HL-60 (cell line): ENCODE measurements at regions not wholly inside any gene's neighbourhood (a gene's known extent, or its start where the extent isn't known, plus 50 kb on each side); places are given as distances from the start of the nearest gene placed in this dataset.

Experiments
- DNase-seq, 2 experiments: peaks; one replicate each; pipeline ENCODE4 v3.0.0-alpha.2; 2010 to 2020; ENCODE audit warnings: low read depth in 1 of 2, low spot score in 1 of 2
- H3K27ac ChIP-seq: fragments of 250-450 bp; sonication (Bioruptor Pico); replicated peaks from 2 replicates; pipeline ENCODE4 v1.5.1; 2020; ENCODE audit warnings: mild to moderate bottlenecking, moderate library complexity
- H3K27me3 ChIP-seq: fragments of 250-450 bp; sonication (Bioruptor Pico); 2 replicates; pipeline ENCODE4 v1.5.1; 2021; ENCODE audit warnings: mild to moderate bottlenecking, moderate library complexity; ENCODE audit not compliant: insufficient read depth, poor library complexity, severe bottlenecking
- H3K4me3 ChIP-seq: replicated peaks from 2 replicates; pipeline ENCODE4 v1.5.1; 2011; ENCODE audit warnings: mild to moderate bottlenecking, control low read depth, low read length; ENCODE audit not compliant: insufficient read depth
- GABPA ChIP-seq: IDR thresholded peaks from 2 replicates; pipeline ENCODE4 v1.6.1; 2012; ENCODE audit warnings: low read depth
- POLR2AphosphoS5 ChIP-seq: IDR thresholded peaks from 2 replicates; pipeline ENCODE4 v1.6.1; 2012; ENCODE audit warnings: low read depth
- SPI1 ChIP-seq: IDR thresholded peaks from 2 replicates; pipeline ENCODE4 v1.6.1; 2012; ENCODE audit warnings: low read depth, mild to moderate bottlenecking, borderline replicate concordance
- TF ChIP-seq, protein P1 (sequence below): IDR thresholded peaks from 2 replicates; pipeline ENCODE4 v1.6.1; 2012; ENCODE audit warnings: low read depth; ENCODE audit not compliant: insufficient replicate concordance
- TF ChIP-seq, protein P2 (sequence below): IDR thresholded peaks from one replicate; pipeline ENCODE4 v1.5.1; 2011; ENCODE audit warnings: low read length, control low read depth, inconsistent platforms; ENCODE audit not compliant: insufficient read depth

DNA sequence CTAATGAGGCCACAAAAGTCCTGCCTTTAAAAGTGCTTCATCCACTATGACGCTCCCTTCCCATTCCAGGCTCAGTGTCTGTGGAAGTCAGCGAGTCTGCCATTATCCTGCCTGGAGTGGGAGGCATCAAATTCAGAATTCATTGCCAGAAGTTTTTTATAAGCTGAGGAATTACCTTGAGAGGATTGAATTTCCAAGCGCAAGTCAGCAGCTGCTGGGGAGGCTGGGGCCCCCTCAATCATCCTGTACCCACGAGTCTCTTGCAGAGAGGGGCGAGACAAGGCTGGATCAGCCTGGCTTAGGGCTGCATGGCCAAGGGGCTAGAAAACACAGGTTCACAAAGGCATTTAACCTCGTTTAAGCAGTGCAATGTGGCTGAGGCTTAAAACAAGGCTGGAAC is 170.5 kb upstream of the NOCT start:
- Histone ChIP-seq H3K27ac (no peak overlapping the region), H3K4me3 (no peak overlapping the region), H3K27me3 (peaks cover 5% of the 10 kb centered on the region)
- TF ChIP-seq, protein P1, sequence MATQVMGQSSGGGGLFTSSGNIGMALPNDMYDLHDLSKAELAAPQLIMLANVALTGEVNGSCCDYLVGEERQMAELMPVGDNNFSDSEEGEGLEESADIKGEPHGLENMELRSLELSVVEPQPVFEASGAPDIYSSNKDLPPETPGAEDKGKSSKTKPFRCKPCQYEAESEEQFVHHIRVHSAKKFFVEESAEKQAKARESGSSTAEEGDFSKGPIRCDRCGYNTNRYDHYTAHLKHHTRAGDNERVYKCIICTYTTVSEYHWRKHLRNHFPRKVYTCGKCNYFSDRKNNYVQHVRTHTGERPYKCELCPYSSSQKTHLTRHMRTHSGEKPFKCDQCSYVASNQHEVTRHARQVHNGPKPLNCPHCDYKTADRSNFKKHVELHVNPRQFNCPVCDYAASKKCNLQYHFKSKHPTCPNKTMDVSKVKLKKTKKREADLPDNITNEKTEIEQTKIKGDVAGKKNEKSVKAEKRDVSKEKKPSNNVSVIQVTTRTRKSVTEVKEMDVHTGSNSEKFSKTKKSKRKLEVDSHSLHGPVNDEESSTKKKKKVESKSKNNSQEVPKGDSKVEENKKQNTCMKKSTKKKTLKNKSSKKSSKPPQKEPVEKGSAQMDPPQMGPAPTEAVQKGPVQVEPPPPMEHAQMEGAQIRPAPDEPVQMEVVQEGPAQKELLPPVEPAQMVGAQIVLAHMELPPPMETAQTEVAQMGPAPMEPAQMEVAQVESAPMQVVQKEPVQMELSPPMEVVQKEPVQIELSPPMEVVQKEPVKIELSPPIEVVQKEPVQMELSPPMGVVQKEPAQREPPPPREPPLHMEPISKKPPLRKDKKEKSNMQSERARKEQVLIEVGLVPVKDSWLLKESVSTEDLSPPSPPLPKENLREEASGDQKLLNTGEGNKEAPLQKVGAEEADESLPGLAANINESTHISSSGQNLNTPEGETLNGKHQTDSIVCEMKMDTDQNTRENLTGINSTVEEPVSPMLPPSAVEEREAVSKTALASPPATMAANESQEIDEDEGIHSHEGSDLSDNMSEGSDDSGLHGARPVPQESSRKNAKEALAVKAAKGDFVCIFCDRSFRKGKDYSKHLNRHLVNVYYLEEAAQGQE: no peak
- TF ChIP-seq, protein P2, sequence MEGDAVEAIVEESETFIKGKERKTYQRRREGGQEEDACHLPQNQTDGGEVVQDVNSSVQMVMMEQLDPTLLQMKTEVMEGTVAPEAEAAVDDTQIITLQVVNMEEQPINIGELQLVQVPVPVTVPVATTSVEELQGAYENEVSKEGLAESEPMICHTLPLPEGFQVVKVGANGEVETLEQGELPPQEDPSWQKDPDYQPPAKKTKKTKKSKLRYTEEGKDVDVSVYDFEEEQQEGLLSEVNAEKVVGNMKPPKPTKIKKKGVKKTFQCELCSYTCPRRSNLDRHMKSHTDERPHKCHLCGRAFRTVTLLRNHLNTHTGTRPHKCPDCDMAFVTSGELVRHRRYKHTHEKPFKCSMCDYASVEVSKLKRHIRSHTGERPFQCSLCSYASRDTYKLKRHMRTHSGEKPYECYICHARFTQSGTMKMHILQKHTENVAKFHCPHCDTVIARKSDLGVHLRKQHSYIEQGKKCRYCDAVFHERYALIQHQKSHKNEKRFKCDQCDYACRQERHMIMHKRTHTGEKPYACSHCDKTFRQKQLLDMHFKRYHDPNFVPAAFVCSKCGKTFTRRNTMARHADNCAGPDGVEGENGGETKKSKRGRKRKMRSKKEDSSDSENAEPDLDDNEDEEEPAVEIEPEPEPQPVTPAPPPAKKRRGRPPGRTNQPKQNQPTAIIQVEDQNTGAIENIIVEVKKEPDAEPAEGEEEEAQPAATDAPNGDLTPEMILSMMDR: no peak
- TF ChIP-seq SPI1 (no peak), GABPA (no peak), POLR2AphosphoS5 (no peak)
- DNase-seq: no peak

DNA sequence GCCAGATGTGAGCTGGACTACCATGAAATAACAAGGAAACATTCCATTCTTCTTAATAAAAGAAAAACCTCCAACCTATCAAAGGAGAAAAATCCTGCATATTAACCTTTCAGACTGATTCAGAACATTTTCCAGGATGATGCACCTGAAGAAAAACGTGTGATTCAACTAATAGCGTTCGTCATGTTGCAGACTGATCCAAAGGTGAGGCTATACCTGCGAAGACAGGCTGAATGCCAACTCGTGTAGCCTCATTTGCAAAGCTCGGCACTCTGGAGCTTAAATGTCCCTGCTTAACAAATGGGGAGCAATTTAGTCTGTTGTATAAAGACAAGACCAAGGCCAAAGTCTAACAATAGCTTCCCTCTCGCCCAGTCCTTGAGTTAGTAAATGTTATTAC is 172.0 kb upstream of the NOCT start:
- no peak for DNase-seq
- Histone ChIP-seq H3K27ac (no peak overlapping the region), H3K4me3 (no peak overlapping the region), H3K27me3 (peaks cover 5% of the 10 kb centered on the region)
- TF ChIP-seq, protein P1: no peak
- no peak for TF ChIP-seq POLR2AphosphoS5
- no peak for TF ChIP-seq SPI1
- TF ChIP-seq, protein P2: no peak
- TF ChIP-seq GABPA: no peak

DNA sequence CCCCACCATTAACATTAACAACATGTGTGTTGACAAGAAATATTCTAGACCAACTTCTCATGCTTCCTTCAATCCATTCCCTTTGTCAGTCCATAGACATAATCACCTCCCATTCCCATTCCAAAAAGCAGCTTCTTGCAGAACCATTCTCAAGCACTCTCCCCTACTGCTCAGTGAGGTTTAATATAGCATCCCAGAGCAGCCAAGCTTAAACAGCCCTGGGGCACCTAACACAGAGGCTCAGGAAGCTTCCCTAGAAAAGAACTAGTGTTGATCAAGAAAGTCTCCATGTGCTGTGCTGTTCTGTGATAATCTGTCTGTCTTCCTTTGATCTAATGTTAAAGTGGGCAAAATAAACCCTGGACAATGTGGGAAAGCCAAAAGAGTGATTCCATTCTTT is 174.2 kb upstream of the NOCT start:
- H3K4me3 ChIP-seq: no peak overlapping the region
- DNase-seq: no peak
- TF ChIP-seq POLR2AphosphoS5 (no peak), GABPA (no peak), SPI1 (no peak)
- TF ChIP-seq, protein P1: no peak
- TF ChIP-seq, protein P2: no peak
- H3K27me3 ChIP-seq: peaks cover 5% of the 10 kb centered on the region
- H3K27ac ChIP-seq: no peak overlapping the region
